ENCODE measurements at regions not wholly inside any gene's neighbourhood (a gene's known extent, or its start where the extent isn't known, plus 50 kb on each side); places are given as distances from the start of the nearest gene placed in this dataset.
A peak's percentile ranks its signal among the peaks of the same experiment; 100 is the strongest.

GRCh38 chr6:105911106-105911629 lies 175.0 kb upstream of the PRDM1 start:
- ATAC-seq (no peak), DNase-seq (no peak)
- H3K4me1 Mint-ChIP-seq: peaks cover 0 to 3% (median 0%) of the 10 kb centered on the region in 4 donors
- H3K27me3 Mint-ChIP-seq: peaks cover 0 to 11% (median 3%) of the 10 kb centered on the region in 5 donors
- H3K9me3 Mint-ChIP-seq: no peaks in the 10 kb centered on the region
- peaks cover 0 to 2% (median 0%) of the 10 kb centered on the region in 3 donors for H3K36me3 Mint-ChIP-seq
- POLR2A ChIA-PET: no interaction called here
- H3K27ac Mint-ChIP-seq: no peak overlapping the region
- H3K4me3 Mint-ChIP-seq: no peak overlapping the region

- Mint-ChIP-seq H3K36me3 (no peaks in the 10 kb centered on the region), H3K4me1 (peaks cover 0 to 3% (median 0%) of the 10 kb centered on the region in 4 donors), H3K9me3 (no peaks in the 10 kb centered on the region), H3K27ac (no peak overlapping the region), H3K4me3 (no peak overlapping the region), H3K27me3 (peaks cover 0 to 19% (median 5%) of the 10 kb centered on the region in 5 donors)
- ATAC-seq: no peak
- POLR2A ChIA-PET: no interaction called here
- no peak for DNase-seq
Observed at GRCh38 chr6:105909106-105909505, 177.0 kb upstream of the PRDM1 start.

- Mint-ChIP-seq H3K4me3 (no peak overlapping the region), H3K4me1 (peaks cover 0 to 3% (median 0%) of the 10 kb centered on the region in 4 donors), H3K27me3 (peaks cover 0 to 19% (median 5%) of the 10 kb centered on the region in 5 donors), H3K36me3 (no peaks in the 10 kb centered on the region), H3K27ac (no peak overlapping the region), H3K9me3 (no peaks in the 10 kb centered on the region)
- no peak for DNase-seq
- POLR2A ChIA-PET: no interaction called here
- no peak for ATAC-seq
Observed at GRCh38 chr6:105907991-105908390, 178.1 kb upstream of the PRDM1 start.

GRCh38 chr6:105907301-105907700 lies 178.8 kb upstream of the PRDM1 start:
- ATAC-seq (no peak), DNase-seq (no peak)
- Mint-ChIP-seq H3K27ac (no peak overlapping the region), H3K27me3 (peaks cover 0 to 19% (median 5%) of the 10 kb centered on the region in 5 donors), H3K4me3 (no peak overlapping the region), H3K4me1 (peaks cover 0 to 3% (median 0%) of the 10 kb centered on the region in 4 donors), H3K36me3 (no peaks in the 10 kb centered on the region), H3K9me3 (no peaks in the 10 kb centered on the region)
- POLR2A ChIA-PET: no interaction called here

- H3K4me3 Mint-ChIP-seq: no peak overlapping the region
- ATAC-seq (no peak), DNase-seq (no peak)
- H3K36me3 Mint-ChIP-seq: no peaks in the 10 kb centered on the region
- no peaks in the 10 kb centered on the region for H3K9me3 Mint-ChIP-seq
- no peak overlapping the region for H3K27ac Mint-ChIP-seq
- H3K4me1 Mint-ChIP-seq: peaks cover 0 to 10% (median 7%) of the 10 kb centered on the region in 4 donors
- POLR2A ChIA-PET: no interaction called here
- H3K27me3 Mint-ChIP-seq: peaks cover 4 to 19% (median 9%) of the 10 kb centered on the region in 5 donors
Observed at GRCh38 chr6:105902401-105903031, 183.6 kb upstream of the PRDM1 start.

- H3K4me3 Mint-ChIP-seq: no peak overlapping the region
- DNase-seq (no peak), ATAC-seq (no peak)
- H3K27ac Mint-ChIP-seq: no peak overlapping the region
- H3K4me1 Mint-ChIP-seq: peaks cover 0 to 10% (median 7%) of the 10 kb centered on the region in 4 donors
- H3K9me3 Mint-ChIP-seq: no peaks in the 10 kb centered on the region
- H3K27me3 Mint-ChIP-seq: peaks cover 4 to 19% (median 9%) of the 10 kb centered on the region in 5 donors
- no peaks in the 10 kb centered on the region for H3K36me3 Mint-ChIP-seq
- POLR2A ChIA-PET: no interaction called here
Observed at GRCh38 chr6:105901583-105901982, 184.6 kb upstream of the PRDM1 start.

- peaks cover 0 to 10% (median 7%) of the 10 kb centered on the region in 4 donors for H3K4me1 Mint-ChIP-seq
- H3K36me3 Mint-ChIP-seq: no peaks in the 10 kb centered on the region
- DNase-seq (no peak), ATAC-seq (no peak)
- POLR2A ChIA-PET: no interaction called here
- H3K27me3 Mint-ChIP-seq: peaks cover 3 to 10% (median 5%) of the 10 kb centered on the region in 5 donors
- H3K9me3 Mint-ChIP-seq: no peaks in the 10 kb centered on the region
- peak overlapping the region in 4 of 10 donors; percentile 4 to 46 (median 16) for H3K4me3 Mint-ChIP-seq
- peak overlapping the region in 1 of 10 donors; percentile 4 for H3K27ac Mint-ChIP-seq
Observed at GRCh38 chr6:105900125-105900937, 185.8 kb upstream of the PRDM1 start.

- Mint-ChIP-seq H3K36me3 (no peaks in the 10 kb centered on the region), H3K9me3 (no peaks in the 10 kb centered on the region), H3K4me1 (peaks cover 0 to 10% (median 7%) of the 10 kb centered on the region in 4 donors), H3K27me3 (peaks cover 4 to 19% (median 8%) of the 10 kb centered on the region in 5 donors), H3K27ac (no peak overlapping the region), H3K4me3 (no peak overlapping the region)
- POLR2A ChIA-PET: no interaction called here
- ATAC-seq (no peak), DNase-seq (no peak)
Observed at GRCh38 chr6:105898286-105898685, 187.8 kb upstream of the PRDM1 start.

- POLR2A ChIA-PET: no interaction called here
- Mint-ChIP-seq H3K4me3 (no peak overlapping the region), H3K27me3 (peaks cover 4 to 28% (median 9%) of the 10 kb centered on the region in 5 donors), H3K9me3 (no peaks in the 10 kb centered on the region), H3K36me3 (no peaks in the 10 kb centered on the region), H3K4me1 (peaks cover 3 to 16% (median 7%) of the 10 kb centered on the region in 4 donors), H3K27ac (no peak overlapping the region)
- DNase-seq: no peak
- no peak for ATAC-seq
Observed at GRCh38 chr6:105897131-105897530, 189.0 kb upstream of the PRDM1 start.

GRCh38 chr6:105896821-105897095 lies 189.4 kb upstream of the PRDM1 start:
- no peaks in the 10 kb centered on the region for H3K36me3 Mint-ChIP-seq
- ATAC-seq: no peak
- H3K4me3 Mint-ChIP-seq: no peak overlapping the region
- POLR2A ChIA-PET: no interaction called here
- no peak for DNase-seq
- no peak overlapping the region for H3K27ac Mint-ChIP-seq
- H3K4me1 Mint-ChIP-seq: peaks cover 3 to 16% (median 7%) of the 10 kb centered on the region in 4 donors
- H3K27me3 Mint-ChIP-seq: peaks cover 4 to 29% (median 9%) of the 10 kb centered on the region in 5 donors
- H3K9me3 Mint-ChIP-seq: no peaks in the 10 kb centered on the region

GRCh38 chr6:105896052-105896820 lies 189.9 kb upstream of the PRDM1 start:
- peaks cover 3 to 16% (median 7%) of the 10 kb centered on the region in 4 donors for H3K4me1 Mint-ChIP-seq
- ATAC-seq (no peak), DNase-seq (no peak)
- H3K27ac Mint-ChIP-seq: no peak overlapping the region
- no peak overlapping the region for H3K4me3 Mint-ChIP-seq
- H3K9me3 Mint-ChIP-seq: no peaks in the 10 kb centered on the region
- H3K36me3 Mint-ChIP-seq: no peaks in the 10 kb centered on the region
- POLR2A ChIA-PET: no interaction called here
- peaks cover 4 to 29% (median 9%) of the 10 kb centered on the region in 5 donors for H3K27me3 Mint-ChIP-seq

- H3K36me3 Mint-ChIP-seq: no peaks in the 10 kb centered on the region
- ATAC-seq: no peak
Observed at GRCh38 chr6:105894556-105894955, 191.6 kb upstream of the PRDM1 start.

More at GRCh38 chr6:105894556-105894955, 191.6 kb upstream of the PRDM1 start:
- Mint-ChIP-seq H3K4me3 (no peak overlapping the region), H3K4me1 (peaks cover 0 to 6% (median 1%) of the 10 kb centered on the region in 4 donors), H3K9me3 (peaks cover 0 to 8% (median 0%) of the 10 kb centered on the region in 9 donors), H3K27me3 (peaks cover 4 to 22% (median 9%) of the 10 kb centered on the region in 5 donors), H3K27ac (no peak overlapping the region)
- POLR2A ChIA-PET: interaction anchor here (1.5 kb wide), 1 partner anchor 9 kb away, joined by 3 read pairs; no protein-coding TSS in a partner anchor
- no peak for DNase-seq
